ENCODE measurements at regions not wholly inside any gene's neighbourhood (a gene's known extent, or its start where the extent isn't known, plus 50 kb on each side); places are given as distances from the start of the nearest gene placed in this dataset.

GRCh38 chr5:143494595-143494994 is 91.1 kb upstream of the NR3C1 start:
- TF ChIP-seq CTCF (IDR thresholded peaks at IDR 0.05; ENCODE audit: low read length) = no peak
- TF ChIP-seq EZH2 (optimal IDR thresholded peaks at IDR 0.05; ENCODE audit: low read depth, low read length) = no peak

Data from MM.1S (cell line).